Testis (tissue), 2 donors: ENCODE measurements at regions not wholly inside any gene's neighbourhood (a gene's known extent, or its start where the extent isn't known, plus 50 kb on each side); places are given as distances from the start of the nearest gene placed in this dataset.

Experiments
- DNase-seq: peaks from one replicate; pipeline ENCODE4 v3.0.0-alpha.2; 2019
- H3K27ac ChIP-seq, 2 donors: fragments of 200-600 bp; sonication (generic); one replicate each; pipeline ENCODE4 v1.5.1; 2019
- H3K27me3 ChIP-seq: fragments of 200-600 bp; sonication (generic); one replicate; pipeline ENCODE4 v1.5.1; 2019
- H3K36me3 ChIP-seq: fragments of 200-600 bp; sonication (generic); one replicate; pipeline ENCODE4 v1.5.1; 2017; ENCODE audit warnings: low read depth; ENCODE audit errors: missing control alignments
- H3K4me1 ChIP-seq: fragments of 200-600 bp; sonication (generic); one replicate; pipeline ENCODE4 v1.5.1; 2019
- H3K4me3 ChIP-seq, 2 donors: fragments of 200-600 bp; sonication (generic); one replicate each; pipeline ENCODE4 v1.5.1; 2017 to 2019
- H3K9me3 ChIP-seq: fragments of 200-600 bp; sonication (generic); one replicate; pipeline ENCODE4 v1.5.1; 2017
- POLR2A ChIP-seq: fragments of 450-650 bp; IDR thresholded peaks from one replicate; pipeline ENCODE4 v1.6.1; 2017; ENCODE audit warnings: antibody characterized with exemption, mild to moderate bottlenecking, moderate library complexity
- WGBS, 2 donors: methylation state at CpG; one replicate each; pipeline ENCODE4 v1.1.5; 2018; 5-methylcytosine and 5-hydroxymethylcytosine counted together
- intact Hi-C: fragments of 100-400 bp; cut with DNase I; formaldehyde crosslinking; loops from one replicate; pipeline ENCODE4 v1.15.1; 2023; ENCODE audit warnings: low total_unique reads
- TF ChIP-seq, protein P1 (sequence below), 3 experiments: fragments of 450-650 bp in 2 of 3; fragments of 200-600 bp in 1 of 3; sonication (generic) in 1 of 3; IDR thresholded peaks; one replicate each; pipeline ENCODE4 v1.5.1; 2016 to 2019; ENCODE audit warnings: antibody characterized with exemption in 3 of 3, mild to moderate bottlenecking in 2 of 3, moderate library complexity in 1 of 3

DNA sequence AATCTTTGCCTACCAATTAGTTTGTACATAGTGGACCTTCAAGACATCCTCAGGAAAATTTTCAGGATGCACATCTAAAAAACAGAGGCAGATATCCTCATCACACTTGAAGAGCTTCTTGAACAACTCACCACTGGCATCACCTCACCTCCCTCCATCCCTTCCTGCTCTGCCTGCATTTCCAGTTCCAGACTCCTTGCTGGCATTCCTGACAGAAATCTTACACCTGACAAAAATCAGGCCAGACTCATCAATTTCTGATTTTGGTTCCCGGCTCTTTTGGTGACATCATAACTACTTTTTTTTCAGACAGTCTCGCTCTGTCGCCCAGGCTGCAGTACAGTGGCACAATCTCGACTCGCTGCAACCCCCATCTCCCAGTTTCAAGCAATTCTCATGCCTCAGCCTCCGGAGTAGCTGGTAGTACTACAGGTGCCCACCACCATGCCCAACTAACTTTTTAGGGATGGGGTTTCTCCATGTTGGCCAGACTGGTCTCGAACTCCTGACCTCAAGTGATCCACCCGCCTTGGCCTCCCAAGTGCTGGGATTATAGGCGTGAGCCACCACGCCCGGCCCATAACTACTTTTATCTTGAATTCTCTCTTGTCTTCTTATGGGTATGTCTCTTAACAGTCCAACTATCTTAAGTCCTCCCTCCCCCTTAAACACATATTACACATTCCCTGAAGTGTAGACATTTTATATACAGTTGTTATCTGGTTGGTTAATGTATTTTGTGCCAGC, 216.6 kb upstream of the IL12A start:
- TF ChIP-seq, protein P1, sequence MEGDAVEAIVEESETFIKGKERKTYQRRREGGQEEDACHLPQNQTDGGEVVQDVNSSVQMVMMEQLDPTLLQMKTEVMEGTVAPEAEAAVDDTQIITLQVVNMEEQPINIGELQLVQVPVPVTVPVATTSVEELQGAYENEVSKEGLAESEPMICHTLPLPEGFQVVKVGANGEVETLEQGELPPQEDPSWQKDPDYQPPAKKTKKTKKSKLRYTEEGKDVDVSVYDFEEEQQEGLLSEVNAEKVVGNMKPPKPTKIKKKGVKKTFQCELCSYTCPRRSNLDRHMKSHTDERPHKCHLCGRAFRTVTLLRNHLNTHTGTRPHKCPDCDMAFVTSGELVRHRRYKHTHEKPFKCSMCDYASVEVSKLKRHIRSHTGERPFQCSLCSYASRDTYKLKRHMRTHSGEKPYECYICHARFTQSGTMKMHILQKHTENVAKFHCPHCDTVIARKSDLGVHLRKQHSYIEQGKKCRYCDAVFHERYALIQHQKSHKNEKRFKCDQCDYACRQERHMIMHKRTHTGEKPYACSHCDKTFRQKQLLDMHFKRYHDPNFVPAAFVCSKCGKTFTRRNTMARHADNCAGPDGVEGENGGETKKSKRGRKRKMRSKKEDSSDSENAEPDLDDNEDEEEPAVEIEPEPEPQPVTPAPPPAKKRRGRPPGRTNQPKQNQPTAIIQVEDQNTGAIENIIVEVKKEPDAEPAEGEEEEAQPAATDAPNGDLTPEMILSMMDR (IDR thresholded peaks at IDR 0.05), result no peak
- TF ChIP-seq POLR2A, result no peak
- no peaks in the 10 kb centered on the region for H3K36me3 ChIP-seq
- H3K27me3 ChIP-seq, result no peaks in the 10 kb centered on the region
- no peak overlapping the region for H3K4me3 ChIP-seq
- intact Hi-C loops, result no loop called here
- peaks cover 5% of the 10 kb centered on the region for H3K4me1 ChIP-seq
- 95 to 96% methylated on average over 11 of the region's 11 CpGs for WGBS, 2 donors
- H3K9me3 ChIP-seq, result no peaks in the 10 kb centered on the region
- H3K27ac ChIP-seq, result no peak overlapping the region
- DNase-seq, result no peak

DNA sequence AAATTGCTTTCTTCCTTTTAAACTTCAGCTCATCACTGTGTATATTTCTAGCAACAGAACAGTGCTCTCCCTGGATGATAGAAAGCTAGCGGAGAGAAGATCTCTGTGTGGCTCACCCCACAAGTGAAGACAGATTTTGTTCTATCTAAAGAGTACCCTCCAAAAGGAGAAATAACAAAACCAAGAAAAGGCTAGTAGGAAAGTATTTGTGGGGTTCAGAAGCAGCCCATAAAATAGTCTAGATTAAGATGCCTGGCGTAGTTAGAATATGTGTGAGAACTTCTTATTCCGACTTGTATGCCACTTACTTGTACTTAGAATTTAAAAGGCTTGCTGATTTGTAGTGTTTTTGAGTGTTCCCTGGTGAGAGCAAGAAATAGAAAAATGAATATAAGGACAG, 214.9 kb upstream of the IL12A start:
- peaks cover 5% of the 10 kb centered on the region for H3K4me1 ChIP-seq
- TF ChIP-seq, protein P1 (IDR thresholded peaks at IDR 0.05), result no peak
- TF ChIP-seq POLR2A, result no peak
- H3K36me3 ChIP-seq, result no peaks in the 10 kb centered on the region
- 90 to 95% methylated on average over 3 of the region's 3 CpGs for WGBS, 2 donors
- H3K4me3 ChIP-seq, result no peak overlapping the region
- DNase-seq, result no peak
- intact Hi-C loops, result no loop called here
- H3K9me3 ChIP-seq, result no peaks in the 10 kb centered on the region
- H3K27me3 ChIP-seq, result no peaks in the 10 kb centered on the region
- H3K27ac ChIP-seq, result no peak overlapping the region

DNA sequence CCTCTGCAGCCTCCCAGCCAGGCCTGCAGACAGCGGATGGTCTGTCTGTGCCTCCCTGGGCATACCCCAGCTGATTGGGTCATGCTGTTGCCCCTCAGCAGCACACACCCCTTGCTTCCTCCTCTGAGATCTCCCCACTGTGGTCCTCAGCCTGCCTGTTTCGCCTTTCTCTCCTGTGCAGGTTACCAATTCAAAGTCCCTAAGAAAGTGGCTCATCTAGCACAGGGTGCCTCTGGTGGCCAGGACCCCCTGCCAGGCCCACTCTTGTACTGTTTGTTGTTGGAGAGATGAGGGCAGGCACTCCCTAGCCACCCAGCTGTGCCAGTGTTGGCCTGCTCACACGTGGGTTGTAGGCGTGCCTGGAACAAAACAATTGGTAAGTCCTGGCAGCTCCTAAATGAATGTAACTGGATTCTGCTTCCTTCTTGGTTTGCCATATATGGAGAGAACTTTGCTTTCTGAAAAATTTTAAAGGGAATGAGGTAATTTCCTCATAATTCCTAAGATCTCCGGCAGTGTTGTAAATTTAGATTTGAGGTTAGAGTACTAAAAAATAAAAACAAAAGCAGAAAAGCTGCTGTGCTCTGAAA, 213.2 kb upstream of the IL12A start:
- 38 to 59% methylated on average over 5 of the region's 5 CpGs for WGBS, 2 donors
- no peak for DNase-seq
- H3K27me3 ChIP-seq, result no peaks in the 10 kb centered on the region
- intact Hi-C loops, result no loop called here
- peak overlapping the region in 1 of 2 donors; percentile 74 for H3K27ac ChIP-seq
- peaks cover 5% of the 10 kb centered on the region for H3K4me1 ChIP-seq
- no peak overlapping the region for H3K4me3 ChIP-seq
- H3K9me3 ChIP-seq, result no peaks in the 10 kb centered on the region
- H3K36me3 ChIP-seq, result no peaks in the 10 kb centered on the region
- TF ChIP-seq, protein P1 (IDR thresholded peaks at IDR 0.05), result no peak
- no peak for TF ChIP-seq POLR2A

DNA sequence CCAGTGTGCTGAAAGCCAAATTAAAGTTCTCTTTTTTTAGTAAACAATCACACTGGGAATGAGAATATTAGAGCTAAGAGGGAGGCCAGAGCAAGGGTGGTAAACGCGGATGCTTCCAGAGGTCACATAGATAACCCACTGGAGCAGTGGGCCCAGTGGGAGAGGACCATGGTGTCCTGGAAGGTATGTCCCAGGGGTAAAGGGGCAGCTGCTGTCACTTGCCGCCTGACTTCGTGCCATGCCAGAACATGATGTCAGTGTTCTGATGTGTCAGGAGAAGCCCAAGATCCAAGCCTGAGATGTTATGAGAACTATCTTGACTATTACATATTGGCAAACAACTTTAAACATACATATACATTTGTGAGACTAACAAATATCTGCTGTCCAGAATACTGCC, 211.9 kb upstream of the IL12A start:
- Histone ChIP-seq H3K27ac (peak overlapping the region in 1 of 2 donors; percentile 74), H3K36me3 (no peaks in the 10 kb centered on the region), H3K4me3 (no peak overlapping the region), H3K27me3 (no peaks in the 10 kb centered on the region), H3K4me1 (peaks cover 5% of the 10 kb centered on the region), H3K9me3 (no peaks in the 10 kb centered on the region)
- 68 to 69% methylated on average over 4 of the region's 4 CpGs for WGBS, 2 donors
- no peak for DNase-seq
- TF ChIP-seq, protein P1 (IDR thresholded peaks at IDR 0.05), result no peak
- no peak for TF ChIP-seq POLR2A
- intact Hi-C loops, result no loop called here

DNA sequence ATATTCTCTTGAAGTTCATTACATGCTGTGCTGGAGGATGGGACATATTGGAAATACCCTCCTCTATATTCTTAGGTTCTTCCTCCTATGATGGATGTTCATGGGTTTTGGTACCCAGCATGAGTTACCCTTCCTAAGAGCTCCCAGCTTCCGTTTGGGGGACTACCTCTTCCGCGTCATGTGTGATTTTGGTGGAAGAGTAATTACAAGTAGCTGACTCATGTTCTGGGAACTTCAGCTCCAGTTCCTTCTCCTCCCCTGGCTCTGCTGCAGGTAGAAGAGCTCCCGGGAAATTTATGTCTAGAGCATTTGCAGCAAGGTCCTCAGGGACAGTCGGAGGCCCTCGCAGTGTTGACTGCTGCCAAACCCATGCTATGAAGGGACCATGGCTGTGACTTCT, 208.8 kb upstream of the IL12A start:
- H3K9me3 ChIP-seq, result no peaks in the 10 kb centered on the region
- H3K4me3 ChIP-seq, result no peak overlapping the region
- H3K36me3 ChIP-seq, result no peaks in the 10 kb centered on the region
- no peaks in the 10 kb centered on the region for H3K27me3 ChIP-seq
- intact Hi-C loops, result no loop called here
- no peak overlapping the region for H3K27ac ChIP-seq
- 89 to 94% methylated on average over 4 to 6 of the region's 6 CpGs for WGBS, 2 donors
- TF ChIP-seq POLR2A, result no peak
- TF ChIP-seq, protein P1 (IDR thresholded peaks at IDR 0.05), result no peak
- peaks cover 5% of the 10 kb centered on the region for H3K4me1 ChIP-seq
- no peak for DNase-seq
